ENCODE measurements at regions not wholly inside any gene's neighbourhood (a gene's known extent, or its start where the extent isn't known, plus 50 kb on each side); places are given as distances from the start of the nearest gene placed in this dataset.

GRCh38 chr5:33227247-33227646 is 213.5 kb upstream of the TARS1 start:
- Mint-ChIP-seq H3K4me3 (no peak overlapping the region), H3K4me1 (no peaks in the 10 kb centered on the region), H3K36me3 (no peaks in the 10 kb centered on the region), H3K27ac (no peak overlapping the region), H3K9me3 (peaks cover 0 to 4% (median 4%) of the 10 kb centered on the region in 3 donors), H3K27me3 (no peaks in the 10 kb centered on the region)
- POLR2A ChIA-PET: no interaction called here
- H3K27ac ChIP-seq (ENCODE audit: low read length): no peak overlapping the region
- no peaks in the 10 kb centered on the region for H3K27me3 ChIP-seq (replicated peaks in 1 of 2; ENCODE audit: control insufficient read depth in 2 of 2, extremely low read depth in 1 of 2, insufficient read depth in 2 of 2, low read length in 1 of 2)
- H3K9me3 ChIP-seq: no peaks in the 10 kb centered on the region
- DNase-seq (no peak), ATAC-seq (replicated peaks in 1 of 4) (no peak)
- no peak overlapping the region for H3K4me3 ChIP-seq (ENCODE audit: control insufficient read depth in 1 of 2, extremely low read depth in 1 of 2, low read length in 1 of 2)
- H3K36me3 ChIP-seq (ENCODE audit: control insufficient read depth in 2 of 2, extremely low read depth in 1 of 2, insufficient read depth in 1 of 2, low read length in 1 of 2): no peaks in the 10 kb centered on the region
- CTCF ChIA-PET: no interaction called here
- H3K4me1 ChIP-seq (ENCODE audit: control insufficient read depth in 1 of 2, extremely low read depth in 1 of 2, insufficient read depth in 2 of 2, low read length in 2 of 2): no peaks in the 10 kb centered on the region

- H3K9me3 Mint-ChIP-seq: peaks cover 0 to 4% (median 4%) of the 10 kb centered on the region in 3 donors
- H3K27ac Mint-ChIP-seq: no peak overlapping the region
- Histone ChIP-seq H3K27ac (ENCODE audit: low read length) (no peak overlapping the region), H3K4me1 (ENCODE audit: control insufficient read depth in 1 of 2, extremely low read depth in 1 of 2, insufficient read depth in 2 of 2, low read length in 2 of 2) (no peaks in the 10 kb centered on the region), H3K4me3 (ENCODE audit: control insufficient read depth in 1 of 2, extremely low read depth in 1 of 2, low read length in 1 of 2) (no peak overlapping the region), H3K9me3 (no peaks in the 10 kb centered on the region), H3K36me3 (ENCODE audit: control insufficient read depth in 2 of 2, extremely low read depth in 1 of 2, insufficient read depth in 1 of 2, low read length in 1 of 2) (no peaks in the 10 kb centered on the region), H3K27me3 (replicated peaks in 1 of 2; ENCODE audit: control insufficient read depth in 2 of 2, extremely low read depth in 1 of 2, insufficient read depth in 2 of 2, low read length in 1 of 2) (no peaks in the 10 kb centered on the region)
- H3K4me1 Mint-ChIP-seq: no peaks in the 10 kb centered on the region
- no peaks in the 10 kb centered on the region for H3K27me3 Mint-ChIP-seq
- POLR2A ChIA-PET: no interaction called here
- WGBS (ENCODE audit: insufficient coverage): no CpG with 5 or more reads among the region's 2 CpGs
- ATAC-seq (replicated peaks in 1 of 4): no peak
- no peak overlapping the region for H3K4me3 Mint-ChIP-seq
- no peak for DNase-seq
- no peaks in the 10 kb centered on the region for H3K36me3 Mint-ChIP-seq
- CTCF ChIA-PET: no interaction called here
Observed at GRCh38 chr5:33227746-33228145, 213.0 kb upstream of the TARS1 start.

DNA sequence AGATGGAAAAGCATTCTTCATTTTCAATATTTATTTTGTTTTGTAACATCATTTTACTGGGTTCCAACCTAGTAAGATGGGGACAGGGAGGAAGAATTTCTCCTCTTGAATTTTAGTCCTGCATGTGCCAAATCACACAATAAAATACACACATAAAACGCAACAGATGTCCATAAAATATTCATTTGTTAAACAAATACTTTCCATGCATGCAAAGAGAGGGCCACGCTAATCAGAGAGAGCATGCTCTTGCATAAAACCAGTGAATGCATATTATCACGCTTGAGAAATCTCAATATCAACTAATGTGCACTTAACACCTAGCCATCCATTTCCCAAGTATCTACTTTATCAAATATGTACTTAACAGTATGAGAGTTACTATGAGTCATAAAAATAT is 212.6 kb upstream of the TARS1 start:
- Histone ChIP-seq H3K36me3 (ENCODE audit: control insufficient read depth in 2 of 2, extremely low read depth in 1 of 2, insufficient read depth in 1 of 2, low read length in 1 of 2) (no peaks in the 10 kb centered on the region), H3K27ac (ENCODE audit: low read length) (no peak overlapping the region), H3K4me1 (ENCODE audit: control insufficient read depth in 1 of 2, extremely low read depth in 1 of 2, insufficient read depth in 2 of 2, low read length in 2 of 2) (no peaks in the 10 kb centered on the region), H3K9me3 (no peaks in the 10 kb centered on the region), H3K4me3 (ENCODE audit: control insufficient read depth in 1 of 2, extremely low read depth in 1 of 2, low read length in 1 of 2) (no peak overlapping the region), H3K27me3 (replicated peaks in 1 of 2; ENCODE audit: control insufficient read depth in 2 of 2, extremely low read depth in 1 of 2, insufficient read depth in 2 of 2, low read length in 1 of 2) (no peaks in the 10 kb centered on the region)
- ChIA-PET CTCF (no interaction called here), POLR2A (no interaction called here)
- no CpG with 5 or more reads among the region's 3 CpGs for WGBS (ENCODE audit: insufficient coverage)
- Mint-ChIP-seq H3K27ac (no peak overlapping the region), H3K27me3 (no peaks in the 10 kb centered on the region), H3K4me1 (no peaks in the 10 kb centered on the region), H3K36me3 (no peaks in the 10 kb centered on the region), H3K4me3 (no peak overlapping the region), H3K9me3 (peaks cover 0 to 4% (median 4%) of the 10 kb centered on the region in 3 donors)
- DNase-seq: no peak
- no peak for ATAC-seq (replicated peaks in 1 of 4)

GRCh38 chr5:33229216-33229615 is 211.5 kb upstream of the TARS1 start:
- H3K27me3 ChIP-seq (replicated peaks in 1 of 2; ENCODE audit: control insufficient read depth in 2 of 2, extremely low read depth in 1 of 2, insufficient read depth in 2 of 2, low read length in 1 of 2): no peaks in the 10 kb centered on the region
- H3K27ac ChIP-seq (ENCODE audit: low read length): no peak overlapping the region
- H3K36me3 ChIP-seq (ENCODE audit: control insufficient read depth in 2 of 2, extremely low read depth in 1 of 2, insufficient read depth in 1 of 2, low read length in 1 of 2): no peaks in the 10 kb centered on the region
- ATAC-seq (replicated peaks in 1 of 4): no peak
- H3K9me3 Mint-ChIP-seq: peaks cover 0 to 4% (median 4%) of the 10 kb centered on the region in 3 donors
- WGBS (ENCODE audit: insufficient coverage): 30% methylated on average over 4 of the region's 9 CpGs
- H3K4me1 Mint-ChIP-seq: no peaks in the 10 kb centered on the region
- no peak overlapping the region for H3K4me3 Mint-ChIP-seq
- H3K9me3 ChIP-seq: no peaks in the 10 kb centered on the region
- CTCF ChIA-PET: interaction anchor here in 1 of 2 donors (0.7 kb wide), 1 partner anchor 413 kb away, joined by 4 read pairs; no protein-coding TSS in a partner anchor
- H3K4me1 ChIP-seq (ENCODE audit: control insufficient read depth in 1 of 2, extremely low read depth in 1 of 2, insufficient read depth in 2 of 2, low read length in 2 of 2): no peaks in the 10 kb centered on the region
- H3K27me3 Mint-ChIP-seq: no peaks in the 10 kb centered on the region
- H3K4me3 ChIP-seq (ENCODE audit: control insufficient read depth in 1 of 2, extremely low read depth in 1 of 2, low read length in 1 of 2): no peak overlapping the region
- POLR2A ChIA-PET: no interaction called here
- no peaks in the 10 kb centered on the region for H3K36me3 Mint-ChIP-seq
- no peak overlapping the region for H3K27ac Mint-ChIP-seq
- no peak for DNase-seq

DNA sequence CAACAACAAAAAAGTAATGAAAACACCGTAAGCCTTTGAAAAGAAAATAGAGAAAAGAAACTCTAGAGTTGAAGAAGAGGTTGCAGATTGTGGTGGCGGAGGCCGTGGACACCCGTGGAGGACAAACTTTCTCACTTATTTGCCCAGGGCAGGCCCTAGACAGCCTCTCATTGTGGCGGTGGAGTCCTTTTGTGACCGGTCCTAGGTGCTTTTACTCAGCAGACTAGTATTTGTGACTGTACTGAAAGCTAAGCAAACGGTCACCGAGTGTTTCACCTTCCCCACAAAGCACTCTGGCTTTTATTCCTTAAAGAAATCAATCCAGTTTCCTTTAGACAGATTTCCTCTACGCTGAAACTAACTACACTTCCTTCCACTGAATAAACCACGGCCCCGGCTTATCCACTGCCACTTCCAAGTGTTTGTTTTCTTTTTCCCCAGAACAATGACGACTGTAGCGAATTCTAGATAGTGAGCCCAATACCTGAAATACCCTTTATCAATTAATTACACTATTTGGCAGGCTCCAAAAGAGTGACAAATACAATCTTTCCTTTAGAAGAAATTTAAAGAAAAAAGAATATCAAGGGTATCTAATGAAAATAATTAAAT is 210.2 kb upstream of the TARS1 start:
- ChIA-PET POLR2A (no interaction called here), CTCF (no interaction called here)
- peaks cover 0 to 1% of the 10 kb centered on the region in 2 experiments for H3K4me1 ChIP-seq (ENCODE audit: control insufficient read depth in 1 of 2, extremely low read depth in 1 of 2, insufficient read depth in 2 of 2, low read length in 2 of 2)
- no peaks in the 10 kb centered on the region for H3K36me3 Mint-ChIP-seq
- 71% methylated on average over 8 of the region's 13 CpGs for WGBS (ENCODE audit: insufficient coverage)
- no peak overlapping the region for H3K4me3 Mint-ChIP-seq
- no peaks in the 10 kb centered on the region for H3K27me3 ChIP-seq (replicated peaks in 1 of 2; ENCODE audit: control insufficient read depth in 2 of 2, extremely low read depth in 1 of 2, insufficient read depth in 2 of 2, low read length in 1 of 2)
- peaks cover 0 to 4% (median 4%) of the 10 kb centered on the region in 3 donors for H3K9me3 Mint-ChIP-seq
- no peak overlapping the region for H3K4me3 ChIP-seq (ENCODE audit: control insufficient read depth in 1 of 2, extremely low read depth in 1 of 2, low read length in 1 of 2)
- no peaks in the 10 kb centered on the region for H3K36me3 ChIP-seq (ENCODE audit: control insufficient read depth in 2 of 2, extremely low read depth in 1 of 2, insufficient read depth in 1 of 2, low read length in 1 of 2)
- no peak overlapping the region for H3K27ac Mint-ChIP-seq
- DNase-seq: no peak
- no peaks in the 10 kb centered on the region for H3K27me3 Mint-ChIP-seq
- ATAC-seq (replicated peaks in 1 of 4): no peak
- peaks cover 0 to 5% (median 3%) of the 10 kb centered on the region in 3 donors for H3K4me1 Mint-ChIP-seq
- H3K27ac ChIP-seq (ENCODE audit: low read length): no peak overlapping the region
- no peaks in the 10 kb centered on the region for H3K9me3 ChIP-seq

DNA sequence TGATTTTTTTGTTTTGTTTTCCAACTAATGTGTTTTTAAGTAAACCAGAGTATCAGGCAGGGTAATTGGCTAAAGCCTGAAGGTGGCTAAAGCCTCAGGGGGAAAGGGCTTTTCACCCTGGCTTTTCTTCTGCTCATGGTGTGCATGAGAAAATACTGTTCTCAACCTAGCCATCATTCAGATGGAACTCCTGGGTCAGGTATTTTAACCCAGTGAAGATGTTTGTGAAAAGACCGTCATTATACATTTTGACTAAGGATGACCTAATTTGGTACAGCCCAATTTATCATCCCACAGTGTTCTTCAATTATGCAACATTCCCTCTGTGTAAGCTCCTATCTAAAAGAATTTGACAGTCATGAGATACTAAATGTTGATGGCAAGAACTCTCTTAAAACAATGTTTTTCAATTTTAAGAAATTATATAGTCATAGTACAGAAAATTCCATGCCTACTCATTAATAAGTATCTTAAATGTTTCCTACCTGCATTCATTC is 209.5 kb upstream of the TARS1 start:
- no peak for DNase-seq
- Mint-ChIP-seq H3K27me3 (no peaks in the 10 kb centered on the region), H3K4me3 (no peak overlapping the region), H3K9me3 (peaks cover 0 to 4% (median 2%) of the 10 kb centered on the region in 3 donors), H3K4me1 (peaks cover 6 to 12% (median 9%) of the 10 kb centered on the region in 3 donors), H3K36me3 (no peaks in the 10 kb centered on the region), H3K27ac (no peak overlapping the region)
- WGBS (ENCODE audit: insufficient coverage): no CpG with 5 or more reads among the region's 1 CpG
- Histone ChIP-seq H3K9me3 (no peaks in the 10 kb centered on the region), H3K27ac (ENCODE audit: low read length) (no peak overlapping the region), H3K4me1 (ENCODE audit: control insufficient read depth in 1 of 2, extremely low read depth in 1 of 2, insufficient read depth in 2 of 2, low read length in 2 of 2) (peaks cover 0 to 6% of the 10 kb centered on the region in 2 experiments), H3K4me3 (ENCODE audit: control insufficient read depth in 1 of 2, extremely low read depth in 1 of 2, low read length in 1 of 2) (no peak overlapping the region), H3K36me3 (ENCODE audit: control insufficient read depth in 2 of 2, extremely low read depth in 1 of 2, insufficient read depth in 1 of 2, low read length in 1 of 2) (no peaks in the 10 kb centered on the region), H3K27me3 (replicated peaks in 1 of 2; ENCODE audit: control insufficient read depth in 2 of 2, extremely low read depth in 1 of 2, insufficient read depth in 2 of 2, low read length in 1 of 2) (no peaks in the 10 kb centered on the region)
- ATAC-seq (replicated peaks in 1 of 4): no peak
- ChIA-PET POLR2A (no interaction called here), CTCF (no interaction called here)

DNA sequence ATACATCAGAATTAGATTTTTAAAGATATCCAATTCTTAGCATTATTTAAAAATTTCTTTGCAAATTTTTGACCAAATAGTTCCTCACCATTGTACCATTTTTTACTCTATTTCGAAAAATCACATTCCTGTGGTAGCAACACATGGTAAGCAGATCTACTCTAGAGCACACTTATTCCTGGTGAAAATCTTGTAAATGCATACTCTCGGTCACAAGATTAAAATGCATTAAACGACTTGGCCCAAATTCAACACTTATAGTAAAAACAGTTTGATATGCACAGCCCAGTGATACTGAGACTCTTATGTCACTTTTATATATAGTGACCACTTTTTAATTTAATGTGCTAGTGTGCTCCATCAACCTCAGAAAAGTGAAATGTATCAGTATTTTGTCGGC is 208.8 kb upstream of the TARS1 start:
- peaks cover 0 to 9% of the 10 kb centered on the region in 2 experiments for H3K4me1 ChIP-seq (ENCODE audit: control insufficient read depth in 1 of 2, extremely low read depth in 1 of 2, insufficient read depth in 2 of 2, low read length in 2 of 2)
- peaks cover 7 to 13% (median 9%) of the 10 kb centered on the region in 3 donors for H3K4me1 Mint-ChIP-seq
- no peak overlapping the region for H3K4me3 Mint-ChIP-seq
- ChIA-PET CTCF (no interaction called here), POLR2A (no interaction called here)
- H3K9me3 Mint-ChIP-seq: peaks cover 0 to 4% (median 0%) of the 10 kb centered on the region in 3 donors
- H3K4me3 ChIP-seq (ENCODE audit: control insufficient read depth in 1 of 2, extremely low read depth in 1 of 2, low read length in 1 of 2): no peak overlapping the region
- ATAC-seq (replicated peaks in 1 of 4): no peak
- H3K27me3 ChIP-seq (replicated peaks in 1 of 2; ENCODE audit: control insufficient read depth in 2 of 2, extremely low read depth in 1 of 2, insufficient read depth in 2 of 2, low read length in 1 of 2): no peaks in the 10 kb centered on the region
- no peak overlapping the region for H3K27ac ChIP-seq (ENCODE audit: low read length)
- no peaks in the 10 kb centered on the region for H3K9me3 ChIP-seq
- DNase-seq: no peak
- H3K36me3 ChIP-seq (ENCODE audit: control insufficient read depth in 2 of 2, extremely low read depth in 1 of 2, insufficient read depth in 1 of 2, low read length in 1 of 2): no peaks in the 10 kb centered on the region
- H3K27ac Mint-ChIP-seq: no peak overlapping the region
- no peaks in the 10 kb centered on the region for H3K27me3 Mint-ChIP-seq
- H3K36me3 Mint-ChIP-seq: no peaks in the 10 kb centered on the region
- WGBS (ENCODE audit: insufficient coverage): 71% methylated on average over 2 of the region's 4 CpGs

Measured in T-cell (primary cell).